Thyroid gland (tissue), 4 donors: ENCODE measurements at regions not wholly inside any gene's neighbourhood (a gene's known extent, or its start where the extent isn't known, plus 50 kb on each side); places are given as distances from the start of the nearest gene placed in this dataset.

ENCODE experiments used
- CTCF ChIP-seq, 6 experiments: fragments of 200-600 bp in 3 of 6; fragments of 450-650 bp in 3 of 6; sonication (generic) in 3 of 6; IDR thresholded peaks; one replicate each; pipeline ENCODE4 v1.5.1; 2016 to 2019; ENCODE audit warnings: antibody characterized with exemption in 6 of 6, mild to moderate bottlenecking in 2 of 6, inconsistent platforms in 1 of 6, moderate library complexity in 1 of 6
- POLR2A ChIP-seq, 2 donors: fragments of 450-650 bp; IDR thresholded peaks; one replicate each; pipeline ENCODE4 v1.6.1; 2017; ENCODE audit warnings: antibody characterized with exemption in 2 of 2, mild to moderate bottlenecking in 2 of 2, moderate library complexity in 1 of 2

GRCh38 chr3:73765878-73766545 is 141.3 kb upstream of the PDZRN3 start:
- no peak for TF ChIP-seq CTCF (IDR thresholded peaks at IDR 0.05)
- no peak for TF ChIP-seq POLR2A (IDR thresholded peaks at IDR 0.05)
